ENCODE measurements at regions not wholly inside any gene's neighbourhood (a gene's known extent, or its start where the extent isn't known, plus 50 kb on each side); places are given as distances from the start of the nearest gene placed in this dataset.

DNA sequence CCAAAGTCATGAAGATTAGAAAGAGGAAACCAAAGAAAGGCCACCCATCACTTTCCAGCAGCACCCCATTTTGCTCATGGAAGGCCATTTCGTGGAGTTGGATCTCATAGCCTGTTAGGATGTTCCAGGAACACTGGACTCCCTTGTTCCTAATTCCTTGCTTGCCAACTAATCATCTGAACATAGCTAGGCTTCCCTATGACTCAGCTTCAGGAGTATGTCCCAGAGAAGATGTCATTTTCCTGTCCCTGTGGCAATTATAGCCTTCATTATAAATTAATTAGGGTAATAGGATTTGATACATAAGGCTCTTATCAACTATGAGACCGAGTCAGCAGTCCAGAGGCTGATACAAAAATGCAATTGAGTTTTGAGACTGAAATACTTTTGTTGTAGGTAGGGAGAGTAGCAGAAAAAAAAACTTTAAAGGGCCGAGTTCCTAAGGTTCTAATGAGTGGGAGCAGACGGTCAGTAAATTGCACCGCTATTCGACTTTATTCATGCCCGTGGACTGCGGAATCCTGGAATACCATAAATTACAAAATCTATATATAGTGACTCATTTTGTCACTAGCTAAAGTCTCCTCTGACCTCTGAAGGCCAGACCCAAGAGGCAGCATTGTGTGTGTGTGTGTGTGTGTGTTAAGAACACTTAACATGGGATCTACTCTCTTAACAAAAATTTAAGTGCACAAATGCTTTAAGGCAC is 311.8 kb downstream of the FBXO15 start:
- TF ChIP-seq, protein P1, sequence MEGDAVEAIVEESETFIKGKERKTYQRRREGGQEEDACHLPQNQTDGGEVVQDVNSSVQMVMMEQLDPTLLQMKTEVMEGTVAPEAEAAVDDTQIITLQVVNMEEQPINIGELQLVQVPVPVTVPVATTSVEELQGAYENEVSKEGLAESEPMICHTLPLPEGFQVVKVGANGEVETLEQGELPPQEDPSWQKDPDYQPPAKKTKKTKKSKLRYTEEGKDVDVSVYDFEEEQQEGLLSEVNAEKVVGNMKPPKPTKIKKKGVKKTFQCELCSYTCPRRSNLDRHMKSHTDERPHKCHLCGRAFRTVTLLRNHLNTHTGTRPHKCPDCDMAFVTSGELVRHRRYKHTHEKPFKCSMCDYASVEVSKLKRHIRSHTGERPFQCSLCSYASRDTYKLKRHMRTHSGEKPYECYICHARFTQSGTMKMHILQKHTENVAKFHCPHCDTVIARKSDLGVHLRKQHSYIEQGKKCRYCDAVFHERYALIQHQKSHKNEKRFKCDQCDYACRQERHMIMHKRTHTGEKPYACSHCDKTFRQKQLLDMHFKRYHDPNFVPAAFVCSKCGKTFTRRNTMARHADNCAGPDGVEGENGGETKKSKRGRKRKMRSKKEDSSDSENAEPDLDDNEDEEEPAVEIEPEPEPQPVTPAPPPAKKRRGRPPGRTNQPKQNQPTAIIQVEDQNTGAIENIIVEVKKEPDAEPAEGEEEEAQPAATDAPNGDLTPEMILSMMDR (IDR thresholded peaks at IDR 0.05; ENCODE audit: low read depth, low read length), result no peak
- no peak overlapping the region for H3K4me3 ChIP-seq (ENCODE audit: low read depth, low read length)

DNA sequence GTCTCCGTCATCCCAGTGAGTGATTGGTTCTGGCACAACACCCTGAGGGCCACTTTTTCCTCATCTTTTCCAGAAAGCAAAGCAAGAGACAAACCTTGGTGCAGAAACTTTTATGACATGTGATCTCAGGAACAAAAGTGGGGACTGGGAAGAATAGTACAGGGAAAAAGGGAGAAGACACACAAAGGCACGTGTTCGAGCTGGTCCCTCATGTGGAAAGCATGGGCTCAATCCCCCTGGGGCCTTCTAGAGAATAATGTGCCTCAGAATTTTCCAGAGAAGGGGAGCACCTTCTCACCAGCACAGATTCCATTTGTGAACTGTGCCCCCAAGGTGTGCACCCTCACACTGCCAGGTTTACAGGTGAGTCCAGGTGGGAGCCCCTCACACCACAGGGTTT is 312.6 kb downstream of the FBXO15 start:
- TF ChIP-seq, protein P1 (IDR thresholded peaks at IDR 0.05; ENCODE audit: low read depth, low read length), result no peak
- no peak overlapping the region for H3K4me3 ChIP-seq (ENCODE audit: low read depth, low read length)

DNA sequence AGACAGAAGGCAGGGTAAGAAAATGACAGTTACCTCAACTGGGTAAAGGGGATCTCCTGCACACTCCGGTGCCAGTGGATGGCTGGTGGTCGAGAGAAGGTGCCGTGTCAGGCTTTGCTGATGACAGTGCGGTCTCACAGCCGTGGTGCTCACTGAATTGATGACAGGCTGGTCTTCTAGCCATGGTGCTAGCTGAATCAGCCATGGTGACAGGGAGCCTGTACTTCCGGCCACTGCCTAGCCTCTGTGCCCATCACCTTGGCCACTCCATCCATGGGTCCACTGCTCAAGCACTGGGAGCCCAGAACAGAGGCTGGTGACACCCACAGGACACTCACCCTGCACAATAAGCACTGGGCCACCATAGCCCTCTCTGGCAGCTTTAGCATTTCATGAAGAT is 315.9 kb downstream of the FBXO15 start:
- no peak overlapping the region for H3K4me3 ChIP-seq (ENCODE audit: low read depth, low read length)
- TF ChIP-seq, protein P1 (IDR thresholded peaks at IDR 0.05; ENCODE audit: low read depth, low read length), result no peak

DNA sequence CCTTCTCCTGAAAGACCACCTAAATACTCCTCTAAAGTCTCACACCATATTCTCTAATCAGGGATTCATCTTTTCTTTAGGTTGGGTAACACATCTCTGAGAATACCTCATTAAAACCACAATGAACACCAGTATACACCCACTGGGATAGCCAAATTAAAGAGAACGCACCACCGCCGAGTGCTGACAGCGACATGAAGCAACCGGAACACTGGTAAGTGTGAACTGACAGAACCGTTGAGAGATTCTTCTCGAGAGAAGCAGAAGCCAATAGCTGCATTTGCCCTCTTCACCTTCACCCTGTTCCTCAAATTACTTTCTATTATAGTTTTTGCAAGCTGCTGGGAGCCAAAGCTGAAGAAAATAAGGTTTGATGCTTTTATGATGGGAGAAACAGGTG is 318.5 kb downstream of the FBXO15 start:
- no peak overlapping the region for H3K4me3 ChIP-seq (ENCODE audit: low read depth, low read length)
- TF ChIP-seq, protein P1 (IDR thresholded peaks at IDR 0.05; ENCODE audit: low read depth, low read length), result no peak

DNA sequence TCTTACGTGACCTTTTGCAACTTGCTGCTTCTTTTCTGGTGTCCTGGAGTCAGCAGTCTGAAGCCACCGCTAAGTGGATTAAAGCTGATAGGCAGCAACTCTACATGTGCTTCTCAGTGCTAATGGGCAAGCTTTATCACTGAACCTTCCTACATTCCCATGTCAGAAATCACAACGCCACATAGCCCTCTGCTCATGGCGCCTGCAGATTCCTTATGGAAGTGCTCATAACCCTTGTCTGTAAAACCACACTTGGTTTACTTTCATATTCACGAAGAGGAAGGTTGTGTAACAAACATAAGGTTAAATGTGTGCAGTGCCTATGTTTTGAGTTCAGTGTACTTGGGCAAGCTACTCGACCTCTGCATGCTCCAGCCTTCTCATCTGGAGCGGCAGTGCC is 319.8 kb downstream of the FBXO15 start:
- TF ChIP-seq, protein P1 (IDR thresholded peaks at IDR 0.05; ENCODE audit: low read depth, low read length), result no peak
- no peak overlapping the region for H3K4me3 ChIP-seq (ENCODE audit: low read depth, low read length)

DNA sequence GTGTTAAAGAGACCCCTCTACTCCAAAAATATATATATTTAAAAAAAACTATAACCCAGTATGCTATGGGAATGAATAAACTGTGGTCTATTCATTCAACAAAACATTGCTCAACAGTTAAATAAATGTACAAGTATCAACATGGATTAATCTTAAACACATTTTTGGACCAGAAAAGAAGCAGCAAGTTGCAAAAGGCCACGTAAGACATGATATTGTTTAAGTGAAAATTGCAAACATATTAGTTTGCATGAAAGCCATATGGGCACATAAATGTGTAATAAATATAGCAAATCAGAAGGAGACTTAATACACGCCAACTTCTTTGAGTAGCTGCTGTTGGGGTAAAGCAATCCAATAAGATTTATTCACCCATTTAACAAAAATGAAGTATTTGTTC is 321.5 kb downstream of the FBXO15 start:
- TF ChIP-seq, protein P1 (IDR thresholded peaks at IDR 0.05; ENCODE audit: low read depth, low read length), result no peak

DNA sequence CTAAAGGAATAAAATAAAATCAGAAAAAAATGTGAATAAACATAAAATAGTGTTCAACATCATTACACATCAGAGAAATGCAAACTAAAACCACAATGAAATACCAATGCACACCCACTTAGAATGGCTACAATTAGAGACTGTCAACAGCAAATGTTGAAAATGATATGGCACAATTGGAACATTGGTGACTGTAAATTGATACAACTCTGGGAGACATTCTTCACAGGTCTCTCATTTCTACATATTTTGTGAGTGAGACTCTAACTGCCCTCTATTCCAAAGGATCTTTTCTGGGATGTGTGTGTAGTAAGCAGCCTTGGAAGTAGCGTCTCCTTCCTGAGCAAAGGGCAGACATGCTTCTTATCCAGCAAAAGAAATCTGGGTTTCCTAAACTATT is 323.0 kb downstream of the FBXO15 start:
- no peak overlapping the region for H3K4me3 ChIP-seq (ENCODE audit: low read depth, low read length)
- TF ChIP-seq, protein P1 (IDR thresholded peaks at IDR 0.05; ENCODE audit: low read depth, low read length), result no peak

More for the DNA sequence above, 321.5 kb downstream of the FBXO15 start:
- H3K4me3 ChIP-seq (ENCODE audit: low read depth, low read length), result no peak overlapping the region

All from WI38 (cell line).